ENCODE measurements at regions not wholly inside any gene's neighbourhood (a gene's known extent, or its start where the extent isn't known, plus 50 kb on each side); places are given as distances from the start of the nearest gene placed in this dataset.

DNA sequence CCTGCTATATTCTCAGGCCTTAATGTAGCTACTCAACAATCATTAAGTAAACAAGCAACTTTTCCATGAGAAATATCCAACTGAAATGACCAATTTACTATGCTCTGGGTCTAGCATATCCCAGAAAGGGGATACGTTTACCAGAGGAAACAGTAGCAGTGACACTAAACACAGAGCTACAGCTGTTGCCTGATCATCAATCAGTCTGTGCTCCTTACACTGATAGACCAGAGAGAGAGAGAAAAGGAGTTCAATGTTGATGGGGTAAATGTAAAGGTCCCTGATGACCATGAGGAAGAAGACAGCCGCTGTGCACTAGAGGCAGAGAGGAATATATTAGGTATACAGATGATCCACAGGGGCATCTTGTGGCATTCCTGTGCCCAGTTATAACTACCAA is 397.2 kb upstream of the USP15 start:
- DNase-seq (ENCODE audit: low spot score), result no peak
- H3K9me3 Mint-ChIP-seq, result no peaks in the 10 kb centered on the region
- no peak overlapping the region for H3K4me3 Mint-ChIP-seq
- CTCF ChIA-PET, result no interaction called here
- TF ChIP-seq ZNF219 (CRISPR knock-in tag; IDR thresholded peaks at IDR 0.05; ENCODE audit: borderline replicate concordance) (no peak), RELA (CRISPR knock-in tag; IDR thresholded peaks at IDR 0.05; ENCODE audit: borderline replicate concordance) (no peak)
- H3K27me3 Mint-ChIP-seq (ENCODE audit: low read depth), result no peaks in the 10 kb centered on the region
- no peak overlapping the region for H3K27ac Mint-ChIP-seq
- POLR2A ChIA-PET, result no interaction called here
- no peaks in the 10 kb centered on the region for H3K36me3 Mint-ChIP-seq
- ATAC-seq, result no peak
- H3K4me1 Mint-ChIP-seq, result no peaks in the 10 kb centered on the region

DNA sequence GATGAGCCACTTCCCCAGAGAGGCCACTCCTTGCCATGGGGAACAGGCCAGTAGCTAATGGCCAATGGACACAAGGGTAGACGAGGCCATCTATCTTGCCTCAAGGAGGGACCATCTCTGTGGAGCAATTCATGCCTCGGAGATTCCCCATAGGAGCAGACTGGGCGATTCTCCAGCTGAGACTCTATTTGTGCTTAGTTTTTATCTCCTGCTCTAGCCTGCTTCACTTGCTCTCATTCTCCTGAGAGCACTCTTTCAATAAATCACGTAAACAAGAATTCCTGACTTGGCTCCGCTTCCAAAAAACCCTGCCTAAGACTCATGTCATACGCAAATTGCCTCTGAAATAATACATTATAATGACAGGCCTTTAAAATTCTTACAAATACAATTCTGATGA is 396.4 kb upstream of the USP15 start:
- CTCF ChIA-PET, result no interaction called here
- ATAC-seq (no peak), DNase-seq (ENCODE audit: low spot score) (no peak)
- no peaks in the 10 kb centered on the region for H3K4me1 Mint-ChIP-seq
- H3K9me3 Mint-ChIP-seq, result no peaks in the 10 kb centered on the region
- POLR2A ChIA-PET, result no interaction called here
- no peaks in the 10 kb centered on the region for H3K36me3 Mint-ChIP-seq
- H3K27ac Mint-ChIP-seq, result no peak overlapping the region
- no peak overlapping the region for H3K4me3 Mint-ChIP-seq
- no peaks in the 10 kb centered on the region for H3K27me3 Mint-ChIP-seq (ENCODE audit: low read depth)
- TF ChIP-seq RELA (CRISPR knock-in tag; IDR thresholded peaks at IDR 0.05; ENCODE audit: borderline replicate concordance) (no peak), NR1H2 (CRISPR knock-in tag; IDR thresholded peaks at IDR 0.05) (no peak), ZNF232 (CRISPR knock-in tag; IDR thresholded peaks at IDR 0.05) (no peak), ZNF423 (CRISPR knock-in tag; IDR thresholded peaks at IDR 0.05) (no peak), ZNF671 (CRISPR knock-in tag; IDR thresholded peaks at IDR 0.05) (no peak), ZNF138 (CRISPR knock-in tag; conservative IDR thresholded peaks at IDR 0.05) (no peak), MYBL2 (CRISPR knock-in tag; IDR thresholded peaks at IDR 0.05) (no peak), GRHL2 (CRISPR knock-in tag; IDR thresholded peaks at IDR 0.05; ENCODE audit: insufficient replicate concordance, severe bottlenecking) (no peak), ZNF396 (CRISPR knock-in tag; IDR thresholded peaks at IDR 0.05; ENCODE audit: borderline replicate concordance) (no peak), JUN (CRISPR knock-in tag; IDR thresholded peaks at IDR 0.05) (no peak), MXD4 (CRISPR knock-in tag; IDR thresholded peaks at IDR 0.05; ENCODE audit: borderline replicate concordance) (no peak)
- TF ChIP-seq, protein P1, sequence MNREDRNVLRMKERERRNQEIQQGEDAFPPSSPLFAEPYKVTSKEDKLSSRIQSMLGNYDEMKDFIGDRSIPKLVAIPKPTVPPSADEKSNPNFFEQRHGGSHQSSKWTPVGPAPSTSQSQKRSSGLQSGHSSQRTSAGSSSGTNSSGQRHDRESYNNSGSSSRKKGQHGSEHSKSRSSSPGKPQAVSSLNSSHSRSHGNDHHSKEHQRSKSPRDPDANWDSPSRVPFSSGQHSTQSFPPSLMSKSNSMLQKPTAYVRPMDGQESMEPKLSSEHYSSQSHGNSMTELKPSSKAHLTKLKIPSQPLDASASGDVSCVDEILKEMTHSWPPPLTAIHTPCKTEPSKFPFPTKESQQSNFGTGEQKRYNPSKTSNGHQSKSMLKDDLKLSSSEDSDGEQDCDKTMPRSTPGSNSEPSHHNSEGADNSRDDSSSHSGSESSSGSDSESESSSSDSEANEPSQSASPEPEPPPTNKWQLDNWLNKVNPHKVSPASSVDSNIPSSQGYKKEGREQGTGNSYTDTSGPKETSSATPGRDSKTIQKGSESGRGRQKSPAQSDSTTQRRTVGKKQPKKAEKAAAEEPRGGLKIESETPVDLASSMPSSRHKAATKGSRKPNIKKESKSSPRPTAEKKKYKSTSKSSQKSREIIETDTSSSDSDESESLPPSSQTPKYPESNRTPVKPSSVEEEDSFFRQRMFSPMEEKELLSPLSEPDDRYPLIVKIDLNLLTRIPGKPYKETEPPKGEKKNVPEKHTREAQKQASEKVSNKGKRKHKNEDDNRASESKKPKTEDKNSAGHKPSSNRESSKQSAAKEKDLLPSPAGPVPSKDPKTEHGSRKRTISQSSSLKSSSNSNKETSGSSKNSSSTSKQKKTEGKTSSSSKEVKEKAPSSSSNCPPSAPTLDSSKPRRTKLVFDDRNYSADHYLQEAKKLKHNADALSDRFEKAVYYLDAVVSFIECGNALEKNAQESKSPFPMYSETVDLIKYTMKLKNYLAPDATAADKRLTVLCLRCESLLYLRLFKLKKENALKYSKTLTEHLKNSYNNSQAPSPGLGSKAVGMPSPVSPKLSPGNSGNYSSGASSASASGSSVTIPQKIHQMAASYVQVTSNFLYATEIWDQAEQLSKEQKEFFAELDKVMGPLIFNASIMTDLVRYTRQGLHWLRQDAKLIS (CRISPR knock-in tag; IDR thresholded peaks at IDR 0.05; ENCODE audit: borderline replicate concordance), result no peak
- TF ChIP-seq, protein P2, sequence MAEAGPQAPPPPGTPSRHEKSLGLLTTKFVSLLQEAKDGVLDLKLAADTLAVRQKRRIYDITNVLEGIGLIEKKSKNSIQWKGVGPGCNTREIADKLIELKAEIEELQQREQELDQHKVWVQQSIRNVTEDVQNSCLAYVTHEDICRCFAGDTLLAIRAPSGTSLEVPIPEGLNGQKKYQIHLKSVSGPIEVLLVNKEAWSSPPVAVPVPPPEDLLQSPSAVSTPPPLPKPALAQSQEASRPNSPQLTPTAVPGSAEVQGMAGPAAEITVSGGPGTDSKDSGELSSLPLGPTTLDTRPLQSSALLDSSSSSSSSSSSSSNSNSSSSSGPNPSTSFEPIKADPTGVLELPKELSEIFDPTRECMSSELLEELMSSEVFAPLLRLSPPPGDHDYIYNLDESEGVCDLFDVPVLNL (CRISPR knock-in tag; IDR thresholded peaks at IDR 0.05; ENCODE audit: borderline replicate concordance, low read depth), result no peak
- TF ChIP-seq, protein P3, sequence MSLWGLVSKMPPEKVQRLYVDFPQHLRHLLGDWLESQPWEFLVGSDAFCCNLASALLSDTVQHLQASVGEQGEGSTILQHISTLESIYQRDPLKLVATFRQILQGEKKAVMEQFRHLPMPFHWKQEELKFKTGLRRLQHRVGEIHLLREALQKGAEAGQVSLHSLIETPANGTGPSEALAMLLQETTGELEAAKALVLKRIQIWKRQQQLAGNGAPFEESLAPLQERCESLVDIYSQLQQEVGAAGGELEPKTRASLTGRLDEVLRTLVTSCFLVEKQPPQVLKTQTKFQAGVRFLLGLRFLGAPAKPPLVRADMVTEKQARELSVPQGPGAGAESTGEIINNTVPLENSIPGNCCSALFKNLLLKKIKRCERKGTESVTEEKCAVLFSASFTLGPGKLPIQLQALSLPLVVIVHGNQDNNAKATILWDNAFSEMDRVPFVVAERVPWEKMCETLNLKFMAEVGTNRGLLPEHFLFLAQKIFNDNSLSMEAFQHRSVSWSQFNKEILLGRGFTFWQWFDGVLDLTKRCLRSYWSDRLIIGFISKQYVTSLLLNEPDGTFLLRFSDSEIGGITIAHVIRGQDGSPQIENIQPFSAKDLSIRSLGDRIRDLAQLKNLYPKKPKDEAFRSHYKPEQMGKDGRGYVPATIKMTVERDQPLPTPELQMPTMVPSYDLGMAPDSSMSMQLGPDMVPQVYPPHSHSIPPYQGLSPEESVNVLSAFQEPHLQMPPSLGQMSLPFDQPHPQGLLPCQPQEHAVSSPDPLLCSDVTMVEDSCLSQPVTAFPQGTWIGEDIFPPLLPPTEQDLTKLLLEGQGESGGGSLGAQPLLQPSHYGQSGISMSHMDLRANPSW (CRISPR knock-in tag; conservative IDR thresholded peaks at IDR 0.05; ENCODE audit: low read depth), result no peak
- TF ChIP-seq, protein P4, sequence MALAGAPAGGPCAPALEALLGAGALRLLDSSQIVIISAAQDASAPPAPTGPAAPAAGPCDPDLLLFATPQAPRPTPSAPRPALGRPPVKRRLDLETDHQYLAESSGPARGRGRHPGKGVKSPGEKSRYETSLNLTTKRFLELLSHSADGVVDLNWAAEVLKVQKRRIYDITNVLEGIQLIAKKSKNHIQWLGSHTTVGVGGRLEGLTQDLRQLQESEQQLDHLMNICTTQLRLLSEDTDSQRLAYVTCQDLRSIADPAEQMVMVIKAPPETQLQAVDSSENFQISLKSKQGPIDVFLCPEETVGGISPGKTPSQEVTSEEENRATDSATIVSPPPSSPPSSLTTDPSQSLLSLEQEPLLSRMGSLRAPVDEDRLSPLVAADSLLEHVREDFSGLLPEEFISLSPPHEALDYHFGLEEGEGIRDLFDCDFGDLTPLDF (CRISPR knock-in tag; IDR thresholded peaks at IDR 0.05), result no peak
- TF ChIP-seq, protein P5, sequence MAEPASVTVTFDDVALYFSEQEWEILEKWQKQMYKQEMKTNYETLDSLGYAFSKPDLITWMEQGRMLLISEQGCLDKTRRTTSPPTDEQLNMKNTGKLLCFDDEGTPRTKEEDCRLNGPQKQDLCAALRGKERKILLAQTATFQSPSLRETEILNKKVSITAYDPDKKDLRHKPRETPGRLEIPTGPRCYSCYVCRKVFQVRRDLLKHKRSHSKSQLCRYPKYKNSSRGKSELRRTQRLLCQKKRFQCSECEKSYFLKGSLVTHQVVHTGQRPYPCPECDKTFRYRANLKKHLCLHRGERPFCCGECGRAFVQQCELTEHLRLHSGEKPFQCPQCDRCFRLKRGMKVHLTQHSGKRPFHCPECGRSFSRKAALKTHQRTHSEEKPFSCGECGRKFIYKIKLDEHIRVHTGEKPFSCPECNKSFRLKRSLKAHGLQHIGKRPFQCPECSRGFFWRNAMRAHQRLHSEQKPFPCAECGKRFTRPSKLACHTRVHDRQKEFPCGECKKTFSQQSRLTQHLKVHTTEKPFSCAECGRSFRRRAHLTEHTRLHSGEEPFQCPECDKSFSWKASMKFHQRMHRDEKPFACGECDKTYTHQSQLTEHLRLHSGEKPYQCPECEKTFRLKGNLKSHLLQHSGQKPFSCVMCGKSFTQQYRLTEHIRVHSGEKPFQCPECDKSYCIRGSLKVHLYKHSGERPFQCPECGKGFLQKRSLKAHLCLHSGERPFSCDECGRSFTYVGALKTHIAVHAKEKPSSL (CRISPR knock-in tag; conservative IDR thresholded peaks at IDR 0.05), result no peak
- TF ChIP-seq, protein P6, sequence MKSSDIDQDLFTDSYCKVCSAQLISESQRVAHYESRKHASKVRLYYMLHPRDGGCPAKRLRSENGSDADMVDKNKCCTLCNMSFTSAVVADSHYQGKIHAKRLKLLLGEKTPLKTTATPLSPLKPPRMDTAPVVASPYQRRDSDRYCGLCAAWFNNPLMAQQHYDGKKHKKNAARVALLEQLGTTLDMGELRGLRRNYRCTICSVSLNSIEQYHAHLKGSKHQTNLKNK (CRISPR knock-in tag; IDR thresholded peaks at IDR 0.05), result no peak
